Stomach (tissue), 8 donors: ENCODE measurements at regions not wholly inside any gene's neighbourhood (a gene's known extent, or its start where the extent isn't known, plus 50 kb on each side); places are given as distances from the start of the nearest gene placed in this dataset.

ENCODE experiments used
- DNase-seq, 2 donors: peaks; one replicate each; pipeline versions ENCODE4 v3.0.0 to v3.0.0-alpha.2; 2013 to 2019
- H3K27ac ChIP-seq, 5 donors: fragments of 200-600 bp in 4 of 5; sonication (generic) in 4 of 5; one replicate each; pipeline ENCODE4 v1.5.1; 2013 to 2019; ENCODE audit warnings: mild to moderate bottlenecking in 1 of 5, moderate library complexity in 1 of 5
- H3K27me3 ChIP-seq, 3 donors: fragments of 200-600 bp; sonication (generic); one replicate each; pipeline ENCODE4 v1.5.1; 2017 to 2019; ENCODE audit warnings: mixed run types in 1 of 3
- H3K36me3 ChIP-seq, 4 donors: fragments of 200-600 bp; sonication (generic); 1 replicate in 3 of 4; 2 replicates in 1 of 4; pipeline ENCODE4 v1.5.1; 2016 to 2019
- H3K4me1 ChIP-seq, 4 donors: fragments of 200-600 bp; sonication (generic); one replicate each; pipeline ENCODE4 v1.5.1; 2016 to 2019
- H3K4me3 ChIP-seq, 4 donors: fragments of 200-600 bp; sonication (generic) in 3 of 4; one replicate each; pipeline ENCODE4 v1.5.1; 2016 to 2019; ENCODE audit warnings: mild to moderate bottlenecking in 1 of 4
- H3K9me3 ChIP-seq, 4 donors: fragments of 200-600 bp; sonication (generic); one replicate each; pipeline ENCODE4 v1.5.1; 2016 to 2019
- EP300 ChIP-seq: sonication (generic); formaldehyde crosslinking; IDR thresholded peaks from one replicate; pipeline ENCODE4 v1.6.1; 2017; ENCODE audit warnings: antibody characterized with exemption
- POLR2A ChIP-seq, 4 donors: fragments of 450-650 bp; IDR thresholded peaks; one replicate each; pipeline ENCODE4 v1.6.1; 2016; ENCODE audit warnings: antibody characterized with exemption in 4 of 4, control low read depth in 2 of 4, mild to moderate bottlenecking in 1 of 4, moderate library complexity in 1 of 4
- POLR2AphosphoS5 ChIP-seq, 3 donors: sonication (generic); formaldehyde crosslinking; IDR thresholded peaks; one replicate each; pipeline ENCODE4 v1.6.1; 2016; ENCODE audit warnings: antibody characterized with exemption in 3 of 3
- WGBS, 5 donors: extraction: QIAGEN DNeasy Blood & Tissue Kit in 3 of 5; methylation state at CpG; one replicate each; pipeline versions ENCODE4 v1.1.5 to v1.1.7; 2013 to 2018; 5-methylcytosine and 5-hydroxymethylcytosine counted together
- intact Hi-C: fragments of 100-400 bp; cut with DNase I; formaldehyde crosslinking; loops from one replicate; pipeline ENCODE4 v1.15.1; 2023; ENCODE audit warnings: low total_unique reads
- TF ChIP-seq, protein P1 (sequence below), 7 experiments: fragments of 450-650 bp in 4 of 7; fragments of 200-600 bp in 3 of 7; sonication (generic) in 3 of 7; IDR thresholded peaks; one replicate each; pipeline ENCODE4 v1.5.1; 2016 to 2019; ENCODE audit warnings: antibody characterized with exemption in 7 of 7, control low read depth in 2 of 7, mild to moderate bottlenecking in 1 of 7
- donor health status: healthy with polysubstance abuse.
- donor health status: Bipolar disorder and iron deficiency.
- donor health status: healthy.

DNA sequence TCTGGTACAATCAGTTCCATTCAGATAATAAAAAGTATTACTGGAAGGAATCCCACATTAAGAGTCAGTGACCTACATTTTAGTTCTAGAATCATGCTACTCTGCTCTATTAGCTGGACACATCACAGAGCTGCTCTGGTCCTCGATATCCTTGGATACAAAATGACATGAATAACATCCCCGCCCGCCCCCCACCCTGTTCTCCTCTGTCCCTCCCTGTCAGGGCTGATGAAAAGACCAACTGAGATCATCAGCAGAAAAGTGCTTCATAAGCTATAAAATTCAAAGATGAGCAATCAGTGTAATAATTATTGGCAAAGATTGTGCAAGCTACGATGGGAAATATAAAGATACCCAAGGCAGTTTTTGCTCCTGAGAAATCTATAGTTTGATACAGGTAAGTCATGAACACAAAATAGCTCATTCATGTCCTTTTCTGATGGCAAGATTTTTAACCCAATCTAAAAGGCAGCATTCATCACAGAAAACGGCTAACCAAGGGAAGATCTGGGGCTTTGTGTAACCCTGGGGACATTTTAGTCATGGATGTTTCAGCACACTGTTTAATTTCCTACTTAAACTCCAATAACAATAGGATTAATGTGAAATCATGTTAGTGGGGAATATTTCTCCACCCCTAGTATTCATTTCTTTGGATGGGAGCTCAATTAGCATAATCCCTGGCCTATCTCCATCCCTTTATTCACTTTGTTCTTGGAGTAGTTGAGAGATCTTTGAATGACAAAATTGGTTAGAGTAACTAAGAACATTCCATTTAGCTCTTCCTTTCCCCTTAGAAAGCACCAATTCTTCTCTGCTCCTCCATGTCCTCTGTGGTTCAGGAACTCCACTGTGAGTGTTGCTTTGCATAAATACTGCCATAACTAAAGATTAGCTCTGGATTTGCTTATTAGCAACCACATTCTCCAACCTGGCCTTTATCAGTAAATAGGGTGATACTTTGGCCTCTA lies 459.4 kb upstream of the GRIA1 start:
- no peak overlapping the region for H3K27ac ChIP-seq
- no peaks in the 10 kb centered on the region for H3K27me3 ChIP-seq
- H3K4me1 ChIP-seq = peaks cover 0 to 15% (median 0%) of the 10 kb centered on the region in 4 donors
- no peaks in the 10 kb centered on the region for H3K36me3 ChIP-seq
- H3K4me3 ChIP-seq = no peak overlapping the region
- no peak for DNase-seq
- 80 to 91% (median 86%) methylated on average over 5 of the region's 5 CpGs for WGBS, 5 donors
- intact Hi-C loops = no loop called here
- TF ChIP-seq, protein P1, sequence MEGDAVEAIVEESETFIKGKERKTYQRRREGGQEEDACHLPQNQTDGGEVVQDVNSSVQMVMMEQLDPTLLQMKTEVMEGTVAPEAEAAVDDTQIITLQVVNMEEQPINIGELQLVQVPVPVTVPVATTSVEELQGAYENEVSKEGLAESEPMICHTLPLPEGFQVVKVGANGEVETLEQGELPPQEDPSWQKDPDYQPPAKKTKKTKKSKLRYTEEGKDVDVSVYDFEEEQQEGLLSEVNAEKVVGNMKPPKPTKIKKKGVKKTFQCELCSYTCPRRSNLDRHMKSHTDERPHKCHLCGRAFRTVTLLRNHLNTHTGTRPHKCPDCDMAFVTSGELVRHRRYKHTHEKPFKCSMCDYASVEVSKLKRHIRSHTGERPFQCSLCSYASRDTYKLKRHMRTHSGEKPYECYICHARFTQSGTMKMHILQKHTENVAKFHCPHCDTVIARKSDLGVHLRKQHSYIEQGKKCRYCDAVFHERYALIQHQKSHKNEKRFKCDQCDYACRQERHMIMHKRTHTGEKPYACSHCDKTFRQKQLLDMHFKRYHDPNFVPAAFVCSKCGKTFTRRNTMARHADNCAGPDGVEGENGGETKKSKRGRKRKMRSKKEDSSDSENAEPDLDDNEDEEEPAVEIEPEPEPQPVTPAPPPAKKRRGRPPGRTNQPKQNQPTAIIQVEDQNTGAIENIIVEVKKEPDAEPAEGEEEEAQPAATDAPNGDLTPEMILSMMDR (IDR thresholded peaks at IDR 0.05) = no peak
- TF ChIP-seq POLR2A (IDR thresholded peaks at IDR 0.05) (no peak), EP300 (no peak), POLR2AphosphoS5 (IDR thresholded peaks at IDR 0.05) (no peak)
- H3K9me3 ChIP-seq = peaks cover 0 to 12% (median 6%) of the 10 kb centered on the region in 4 donors

DNA sequence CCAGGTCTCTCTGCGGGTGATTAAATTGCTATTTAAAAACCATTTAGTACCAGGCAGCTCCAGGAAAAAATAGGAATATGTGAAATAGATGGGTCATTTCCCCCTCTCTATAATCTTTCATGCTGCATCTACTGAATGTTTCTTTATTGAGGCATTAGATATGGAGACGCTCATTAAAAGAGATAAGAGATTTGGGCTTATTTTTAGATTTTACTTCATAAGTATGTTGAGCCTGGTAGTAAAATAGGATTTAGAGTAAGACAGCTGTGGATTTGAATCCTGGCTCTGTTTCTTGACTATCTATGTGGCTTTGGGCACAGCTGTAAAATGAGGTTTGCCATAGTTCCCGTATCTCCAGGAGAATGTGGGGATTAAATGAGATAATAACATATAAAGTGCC lies 451.0 kb upstream of the GRIA1 start:
- no peak for TF ChIP-seq POLR2AphosphoS5 (IDR thresholded peaks at IDR 0.05)
- TF ChIP-seq EP300 = no peak
- TF ChIP-seq POLR2A (IDR thresholded peaks at IDR 0.05) = no peak
- TF ChIP-seq, protein P1 (IDR thresholded peaks at IDR 0.05) = no peak
- H3K27me3 ChIP-seq = no peaks in the 10 kb centered on the region
- no peak overlapping the region for H3K27ac ChIP-seq
- no peak for DNase-seq
- no peaks in the 10 kb centered on the region for H3K36me3 ChIP-seq
- intact Hi-C loops = no loop called here
- 86 to 92% (median 88%) methylated on average over 3 of the region's 3 CpGs for WGBS, 5 donors
- no peak overlapping the region for H3K4me3 ChIP-seq
- H3K4me1 ChIP-seq = peaks cover 0 to 3% (median 0%) of the 10 kb centered on the region in 4 donors
- H3K9me3 ChIP-seq = no peaks in the 10 kb centered on the region

DNA sequence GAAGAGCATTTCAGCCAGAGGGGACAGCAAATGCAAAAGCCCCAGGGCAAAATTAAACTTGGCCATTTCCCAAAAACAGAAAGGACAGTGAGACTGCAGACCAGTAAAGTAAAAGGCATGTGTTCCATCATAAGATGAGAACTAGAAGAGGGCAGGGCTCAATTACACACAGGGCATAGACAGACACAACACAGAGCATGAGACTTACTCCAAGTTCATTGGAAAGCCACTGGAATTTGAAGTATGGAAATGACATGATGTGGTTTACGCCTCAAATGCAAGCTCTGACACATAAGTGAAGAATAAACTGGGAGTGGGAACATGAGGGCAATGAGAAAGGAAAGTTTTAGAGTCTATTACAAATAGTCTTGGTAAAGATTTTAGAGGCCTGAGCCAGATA lies 446.6 kb upstream of the GRIA1 start:
- WGBS, 5 donors = 77 to 100% (median 81%) methylated on average over 1 of the region's 1 CpG
- no peaks in the 10 kb centered on the region for H3K9me3 ChIP-seq
- H3K4me1 ChIP-seq = no peaks in the 10 kb centered on the region
- H3K36me3 ChIP-seq = no peaks in the 10 kb centered on the region
- no peak overlapping the region for H3K27ac ChIP-seq
- TF ChIP-seq POLR2AphosphoS5 (IDR thresholded peaks at IDR 0.05) (no peak), POLR2A (IDR thresholded peaks at IDR 0.05) (no peak), EP300 (no peak)
- TF ChIP-seq, protein P1 (IDR thresholded peaks at IDR 0.05) = no peak
- intact Hi-C loops = no loop called here
- no peaks in the 10 kb centered on the region for H3K27me3 ChIP-seq
- no peak for DNase-seq
- no peak overlapping the region for H3K4me3 ChIP-seq

DNA sequence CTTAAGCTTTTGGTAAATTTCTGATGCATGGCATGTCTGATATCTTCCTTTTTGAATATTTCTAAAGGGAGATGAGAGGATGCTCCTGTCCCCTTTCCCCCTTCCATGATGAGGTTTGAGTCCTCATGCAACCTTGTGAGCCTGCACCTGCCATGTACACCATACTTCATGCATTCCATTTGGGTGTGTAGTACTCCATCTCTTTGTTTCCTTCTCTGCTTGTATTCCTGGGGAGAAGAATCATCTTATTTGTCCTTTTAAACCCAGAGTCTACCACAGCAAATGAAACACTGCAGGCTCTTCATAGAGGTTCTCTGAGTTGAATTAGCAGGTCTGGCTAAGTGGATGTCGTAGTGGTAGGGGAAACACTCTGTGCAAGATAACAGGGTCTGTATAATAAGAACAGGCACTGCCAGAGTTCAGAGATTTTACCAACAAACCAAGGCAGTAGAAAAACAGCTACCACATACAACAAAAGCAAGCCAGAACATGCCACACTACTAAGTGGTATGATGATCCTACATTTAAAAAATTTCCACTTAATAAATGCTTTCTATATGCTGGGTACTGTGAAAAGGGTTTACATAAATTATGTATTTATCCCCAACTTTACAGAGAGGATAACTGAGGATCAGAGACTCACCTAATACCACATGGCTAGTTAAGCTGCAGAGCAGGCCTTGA lies 439.8 kb upstream of the GRIA1 start:
- H3K27me3 ChIP-seq = no peaks in the 10 kb centered on the region
- H3K36me3 ChIP-seq = no peaks in the 10 kb centered on the region
- no peak for DNase-seq
- no peak overlapping the region for H3K4me3 ChIP-seq
- no peaks in the 10 kb centered on the region for H3K4me1 ChIP-seq
- no peaks in the 10 kb centered on the region for H3K9me3 ChIP-seq
- intact Hi-C loops = no loop called here
- TF ChIP-seq EP300 (no peak), POLR2A (IDR thresholded peaks at IDR 0.05) (no peak), POLR2AphosphoS5 (IDR thresholded peaks at IDR 0.05) (no peak)
- TF ChIP-seq, protein P1 (IDR thresholded peaks at IDR 0.05) = no peak
- no peak overlapping the region for H3K27ac ChIP-seq
- 52 to 73% (median 55%) methylated on average over 1 of the region's 1 CpG for WGBS, 5 donors
